Erythroblast (primary cell): ENCODE measurements at regions not wholly inside any gene's neighbourhood (a gene's known extent, or its start where the extent isn't known, plus 50 kb on each side); places are given as distances from the start of the nearest gene placed in this dataset.

Experiments used
- GATA1 ChIP-seq: IDR thresholded peaks from 2 replicates; pipeline ENCODE4 v1.6.1; 2011; ENCODE audit warnings: low read depth, mild to moderate bottlenecking, control low read depth, low read length, moderate library complexity
- POLR2A ChIP-seq: IDR thresholded peaks from 2 replicates; pipeline ENCODE4 v1.6.1; 2011; ENCODE audit warnings: mild to moderate bottlenecking, low read length

GRCh38 chr6:153831350-153832078, 207.5 kb upstream of the OPRM1 start:
- TF ChIP-seq POLR2A (no peak), GATA1 (no peak)
